Kidney (tissue), 13 donors: ENCODE measurements at regions not wholly inside any gene's neighbourhood (a gene's known extent, or its start where the extent isn't known, plus 50 kb on each side); places are given as distances from the start of the nearest gene placed in this dataset.
A peak's percentile ranks its signal among the peaks of the same experiment; 100 is the strongest.
"Not testable (repeated sequence)": the region's sequence is repeated elsewhere in the genome, so short reads cannot be mapped to it uniquely, and the experiment has no call there.

Source experiments
- DNase-seq, 5 donors: peaks; one replicate each; pipeline ENCODE4 v3.0.0-alpha.2; 2013 to 2020
- FAIRE-seq: peaks from 2 replicates; lab custom pipeline; 2012; peaks lifted over from hg19 to GRCh38; lab: Jason Lieb, UNC
- H3K27ac ChIP-seq, 2 donors: one replicate each; pipeline ENCODE4 v1.7.0; 2013; ENCODE audit warnings: low read depth in 2 of 2, low read length in 2 of 2, inconsistent platforms in 1 of 2
- H3K27me3 ChIP-seq: one replicate; pipeline ENCODE4 v1.7.1; 2013; ENCODE audit warnings: low read length, inconsistent platforms; ENCODE audit not compliant: control insufficient read depth, insufficient read depth
- H3K36me3 ChIP-seq, 3 donors: one replicate each; pipeline versions ENCODE4 v1.7.0 to v1.7.1; 2013; ENCODE audit warnings: low read length in 3 of 3, control low read depth in 1 of 3, inconsistent platforms in 1 of 3; ENCODE audit not compliant: insufficient read depth in 3 of 3, control insufficient read depth in 2 of 3
- H3K4me1 ChIP-seq, 3 donors: one replicate each; pipeline versions ENCODE4 v1.7.0 to v1.7.1; 2013; ENCODE audit warnings: low read length in 3 of 3, inconsistent platforms in 1 of 3, low read depth in 1 of 3; ENCODE audit not compliant: control insufficient read depth in 2 of 3, insufficient read depth in 2 of 3
- H3K4me3 ChIP-seq, 3 donors: one replicate each; pipeline versions ENCODE4 v1.7.0 to v1.8.1; 2013; ENCODE audit warnings: low read length in 3 of 3, control low read depth in 1 of 3, inconsistent platforms in 1 of 3
- H3K9ac ChIP-seq, 3 donors: one replicate each; pipeline versions ENCODE4 v1.7.0 to v1.7.1; 2013; ENCODE audit warnings: low read length in 3 of 3, control low read depth in 1 of 3, inconsistent platforms in 1 of 3
- H3K9me3 ChIP-seq, 3 donors: one replicate each; pipeline versions ENCODE4 v1.7.0 to v1.7.1; 2013; ENCODE audit warnings: low read length in 3 of 3, control low read depth in 1 of 3, inconsistent platforms in 1 of 3; ENCODE audit not compliant: control insufficient read depth in 2 of 3, insufficient read depth in 1 of 3
- intact Hi-C: fragments of 100-400 bp; cut with DNase I; formaldehyde crosslinking; loops from one replicate; pipeline ENCODE4 v1.11.1; 2022
- TF ChIP-seq, protein P1 (sequence below): IDR thresholded peaks from 3 replicates; pipeline ENCODE4 v1.5.1; 2012; ENCODE audit warnings: mild to moderate bottlenecking, moderate library complexity, borderline replicate concordance; ENCODE audit not compliant: insufficient read depth; ENCODE audit errors: extremely low read depth
- donor health status: control.
- donor health status: control.
- donor health status: control.
- donor health status: control.
- donor health status: control.
- donor health status: DM: yes; HTN: yes; CAD: no.
- donor health status: Normal renal cell carcinoma (clear cell type).

- intact Hi-C loops = no loop called here
- DNase-seq (peak in 2 of 5 donors; percentile 7 to 24), FAIRE-seq (no peak)
- H3K9ac ChIP-seq = no peak overlapping the region
- H3K4me1 ChIP-seq = no peaks in the 10 kb centered on the region
- H3K36me3 ChIP-seq = no peaks in the 10 kb centered on the region
- H3K27ac ChIP-seq = no peak overlapping the region
- no peak overlapping the region for H3K4me3 ChIP-seq
- no peaks in the 10 kb centered on the region for H3K27me3 ChIP-seq
- H3K9me3 ChIP-seq = no peaks in the 10 kb centered on the region
- TF ChIP-seq, protein P1, sequence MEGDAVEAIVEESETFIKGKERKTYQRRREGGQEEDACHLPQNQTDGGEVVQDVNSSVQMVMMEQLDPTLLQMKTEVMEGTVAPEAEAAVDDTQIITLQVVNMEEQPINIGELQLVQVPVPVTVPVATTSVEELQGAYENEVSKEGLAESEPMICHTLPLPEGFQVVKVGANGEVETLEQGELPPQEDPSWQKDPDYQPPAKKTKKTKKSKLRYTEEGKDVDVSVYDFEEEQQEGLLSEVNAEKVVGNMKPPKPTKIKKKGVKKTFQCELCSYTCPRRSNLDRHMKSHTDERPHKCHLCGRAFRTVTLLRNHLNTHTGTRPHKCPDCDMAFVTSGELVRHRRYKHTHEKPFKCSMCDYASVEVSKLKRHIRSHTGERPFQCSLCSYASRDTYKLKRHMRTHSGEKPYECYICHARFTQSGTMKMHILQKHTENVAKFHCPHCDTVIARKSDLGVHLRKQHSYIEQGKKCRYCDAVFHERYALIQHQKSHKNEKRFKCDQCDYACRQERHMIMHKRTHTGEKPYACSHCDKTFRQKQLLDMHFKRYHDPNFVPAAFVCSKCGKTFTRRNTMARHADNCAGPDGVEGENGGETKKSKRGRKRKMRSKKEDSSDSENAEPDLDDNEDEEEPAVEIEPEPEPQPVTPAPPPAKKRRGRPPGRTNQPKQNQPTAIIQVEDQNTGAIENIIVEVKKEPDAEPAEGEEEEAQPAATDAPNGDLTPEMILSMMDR = no peak
Observed at GRCh38 chrX:25442499-25442898, 426.7 kb upstream of the ARX start.

- Histone ChIP-seq H3K4me1 (no peaks in the 10 kb centered on the region), H3K4me3 (no peak overlapping the region), H3K36me3 (no peaks in the 10 kb centered on the region), H3K27ac (no peak overlapping the region), H3K9ac (no peak overlapping the region), H3K9me3 (no peaks in the 10 kb centered on the region), H3K27me3 (no peaks in the 10 kb centered on the region)
- TF ChIP-seq, protein P1 = no peak
- DNase-seq (no peak), FAIRE-seq (no peak)
- intact Hi-C loops = no loop called here
Observed at GRCh38 chrX:25433307-25433706, 417.5 kb upstream of the ARX start.

DNA sequence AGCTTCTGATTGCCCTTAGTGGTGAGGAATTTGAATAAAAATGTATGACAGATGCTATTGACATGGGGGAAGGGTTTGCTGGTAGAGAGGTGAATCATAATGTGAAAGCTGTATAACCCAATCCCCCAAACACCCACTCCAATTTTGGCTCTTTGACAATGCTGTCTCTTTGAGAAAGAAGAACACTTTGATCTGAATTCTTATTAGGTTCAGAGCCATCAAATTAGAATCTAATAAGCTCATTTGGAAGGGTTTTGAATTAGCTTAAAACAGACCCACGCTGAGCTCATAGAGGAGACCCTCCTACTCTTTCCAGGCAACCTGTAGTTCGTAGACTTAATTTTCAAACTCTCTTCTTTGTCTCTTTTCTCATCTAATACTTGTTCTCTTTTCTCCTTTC lies 416.6 kb upstream of the ARX start:
- no peak overlapping the region for H3K27ac ChIP-seq
- intact Hi-C loops = no loop called here
- no peaks in the 10 kb centered on the region for H3K9me3 ChIP-seq
- H3K36me3 ChIP-seq = no peaks in the 10 kb centered on the region
- H3K4me1 ChIP-seq = no peaks in the 10 kb centered on the region
- TF ChIP-seq, protein P1 = no peak
- no peak overlapping the region for H3K9ac ChIP-seq
- no peaks in the 10 kb centered on the region for H3K27me3 ChIP-seq
- DNase-seq (no peak), FAIRE-seq (no peak)
- no peak overlapping the region for H3K4me3 ChIP-seq

- H3K4me1 ChIP-seq = no peaks in the 10 kb centered on the region
- H3K9ac ChIP-seq = no peak overlapping the region
- H3K27ac ChIP-seq = no peak overlapping the region
- no peaks in the 10 kb centered on the region for H3K9me3 ChIP-seq
- H3K36me3 ChIP-seq = no peaks in the 10 kb centered on the region
- no peak overlapping the region for H3K4me3 ChIP-seq
- H3K27me3 ChIP-seq = no peaks in the 10 kb centered on the region
- FAIRE-seq (no peak), DNase-seq (no peak)
- TF ChIP-seq, protein P1 = no peak
- intact Hi-C loops = no loop called here
Observed at GRCh38 chrX:25427873-25428555, 412.2 kb upstream of the ARX start.

- intact Hi-C loops, H3K27ac ChIP-seq, H3K36me3 ChIP-seq, H3K4me3 ChIP-seq, H3K4me1 ChIP-seq, H3K9ac ChIP-seq, H3K9me3 ChIP-seq, H3K27me3 ChIP-seq, FAIRE-seq: not testable (repeated sequence)
- peak in 1 of 5 donors; percentile 27 for DNase-seq
Observed at GRCh38 chrX:25404163-25404562, 388.4 kb upstream of the ARX start.
